Kidney (tissue), 13 donors: ENCODE measurements at regions not wholly inside any gene's neighbourhood (a gene's known extent, or its start where the extent isn't known, plus 50 kb on each side); places are given as distances from the start of the nearest gene placed in this dataset.

Experiments used
- DNase-seq, 5 donors: peaks; one replicate each; pipeline ENCODE4 v3.0.0-alpha.2; 2013 to 2020
- FAIRE-seq: peaks from 2 replicates; lab custom pipeline; 2012; peaks lifted over from hg19 to GRCh38; lab: Jason Lieb, UNC
- H3K27ac ChIP-seq, 2 donors: one replicate each; pipeline ENCODE4 v1.7.0; 2013; ENCODE audit warnings: low read depth in 2 of 2, low read length in 2 of 2, inconsistent platforms in 1 of 2
- H3K27me3 ChIP-seq: one replicate; pipeline ENCODE4 v1.7.1; 2013; ENCODE audit warnings: low read length, inconsistent platforms; ENCODE audit not compliant: control insufficient read depth, insufficient read depth
- H3K36me3 ChIP-seq, 3 donors: one replicate each; pipeline versions ENCODE4 v1.7.0 to v1.7.1; 2013; ENCODE audit warnings: low read length in 3 of 3, control low read depth in 1 of 3, inconsistent platforms in 1 of 3; ENCODE audit not compliant: insufficient read depth in 3 of 3, control insufficient read depth in 2 of 3
- H3K4me1 ChIP-seq, 3 donors: one replicate each; pipeline versions ENCODE4 v1.7.0 to v1.7.1; 2013; ENCODE audit warnings: low read length in 3 of 3, inconsistent platforms in 1 of 3, low read depth in 1 of 3; ENCODE audit not compliant: control insufficient read depth in 2 of 3, insufficient read depth in 2 of 3
- H3K4me3 ChIP-seq, 3 donors: one replicate each; pipeline versions ENCODE4 v1.7.0 to v1.8.1; 2013; ENCODE audit warnings: low read length in 3 of 3, control low read depth in 1 of 3, inconsistent platforms in 1 of 3
- H3K9ac ChIP-seq, 3 donors: one replicate each; pipeline versions ENCODE4 v1.7.0 to v1.7.1; 2013; ENCODE audit warnings: low read length in 3 of 3, control low read depth in 1 of 3, inconsistent platforms in 1 of 3
- H3K9me3 ChIP-seq, 3 donors: one replicate each; pipeline versions ENCODE4 v1.7.0 to v1.7.1; 2013; ENCODE audit warnings: low read length in 3 of 3, control low read depth in 1 of 3, inconsistent platforms in 1 of 3; ENCODE audit not compliant: control insufficient read depth in 2 of 3, insufficient read depth in 1 of 3
- intact Hi-C: fragments of 100-400 bp; cut with DNase I; formaldehyde crosslinking; loops from one replicate; pipeline ENCODE4 v1.11.1; 2022
- TF ChIP-seq, protein P1 (sequence below): IDR thresholded peaks from 3 replicates; pipeline ENCODE4 v1.5.1; 2012; ENCODE audit warnings: mild to moderate bottlenecking, moderate library complexity, borderline replicate concordance; ENCODE audit not compliant: insufficient read depth; ENCODE audit errors: extremely low read depth
- donor health status: control.
- donor health status: control.
- donor health status: control.
- donor health status: control.
- donor health status: control.
- donor health status: DM: yes; HTN: yes; CAD: no.
- donor health status: Normal renal cell carcinoma (clear cell type).

DNA sequence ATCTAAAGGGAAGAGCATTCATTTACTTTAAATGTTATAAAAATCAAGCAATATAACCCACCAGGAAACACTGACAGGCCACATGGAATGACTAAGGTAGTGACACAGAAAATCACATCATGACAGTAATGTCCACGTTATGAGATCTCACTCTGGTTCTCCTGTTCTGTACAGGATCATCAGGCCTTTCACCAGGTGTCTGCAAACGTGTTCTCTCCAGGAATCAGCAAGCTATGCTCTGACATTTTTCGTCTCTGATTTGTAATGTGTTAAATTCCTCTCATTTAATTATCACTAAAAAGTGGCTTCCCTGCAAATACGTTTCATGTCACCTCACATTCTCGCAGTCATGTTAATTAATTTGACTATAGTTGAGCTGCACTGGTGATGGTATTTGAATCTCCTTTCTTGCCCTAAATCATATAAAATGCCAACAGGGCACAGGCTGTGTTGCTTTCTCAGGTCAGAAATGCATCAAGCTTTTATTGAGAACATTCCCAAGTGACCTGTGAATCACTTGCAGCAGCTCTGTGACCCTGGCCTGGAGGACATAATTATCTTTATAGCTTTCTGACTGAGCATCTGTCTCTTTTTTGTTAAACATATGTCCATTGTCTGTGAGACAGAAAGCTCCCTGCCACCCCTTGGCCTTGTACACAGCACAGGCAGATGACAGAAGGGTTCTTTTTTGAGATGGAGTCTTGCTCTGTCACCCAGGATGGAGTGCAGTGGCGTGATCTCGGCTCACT is 196.2 kb downstream of the DIRAS2 start:
- intact Hi-C loops: no loop called here
- Histone ChIP-seq H3K27me3 (no peaks in the 10 kb centered on the region), H3K9me3 (no peaks in the 10 kb centered on the region), H3K9ac (no peak overlapping the region), H3K27ac (no peak overlapping the region), H3K36me3 (no peaks in the 10 kb centered on the region), H3K4me1 (no peaks in the 10 kb centered on the region), H3K4me3 (no peak overlapping the region)
- DNase-seq (no peak), FAIRE-seq (no peak)
- TF ChIP-seq, protein P1, sequence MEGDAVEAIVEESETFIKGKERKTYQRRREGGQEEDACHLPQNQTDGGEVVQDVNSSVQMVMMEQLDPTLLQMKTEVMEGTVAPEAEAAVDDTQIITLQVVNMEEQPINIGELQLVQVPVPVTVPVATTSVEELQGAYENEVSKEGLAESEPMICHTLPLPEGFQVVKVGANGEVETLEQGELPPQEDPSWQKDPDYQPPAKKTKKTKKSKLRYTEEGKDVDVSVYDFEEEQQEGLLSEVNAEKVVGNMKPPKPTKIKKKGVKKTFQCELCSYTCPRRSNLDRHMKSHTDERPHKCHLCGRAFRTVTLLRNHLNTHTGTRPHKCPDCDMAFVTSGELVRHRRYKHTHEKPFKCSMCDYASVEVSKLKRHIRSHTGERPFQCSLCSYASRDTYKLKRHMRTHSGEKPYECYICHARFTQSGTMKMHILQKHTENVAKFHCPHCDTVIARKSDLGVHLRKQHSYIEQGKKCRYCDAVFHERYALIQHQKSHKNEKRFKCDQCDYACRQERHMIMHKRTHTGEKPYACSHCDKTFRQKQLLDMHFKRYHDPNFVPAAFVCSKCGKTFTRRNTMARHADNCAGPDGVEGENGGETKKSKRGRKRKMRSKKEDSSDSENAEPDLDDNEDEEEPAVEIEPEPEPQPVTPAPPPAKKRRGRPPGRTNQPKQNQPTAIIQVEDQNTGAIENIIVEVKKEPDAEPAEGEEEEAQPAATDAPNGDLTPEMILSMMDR: no peak

- H3K27ac ChIP-seq: no peak overlapping the region
- no peaks in the 10 kb centered on the region for H3K9me3 ChIP-seq
- no peaks in the 10 kb centered on the region for H3K4me1 ChIP-seq
- no peak overlapping the region for H3K9ac ChIP-seq
- no peaks in the 10 kb centered on the region for H3K27me3 ChIP-seq
- FAIRE-seq (no peak), DNase-seq (no peak)
- no peaks in the 10 kb centered on the region for H3K36me3 ChIP-seq
- intact Hi-C loops: no loop called here
- TF ChIP-seq, protein P1: no peak
- H3K4me3 ChIP-seq: no peak overlapping the region
These were observed 194.9 kb downstream of the DIRAS2 start for GRCh38 chr9:90447773-90448172.

GRCh38 chr9:90449213-90449925 is 193.3 kb downstream of the DIRAS2 start:
- DNase-seq (peak in 1 of 5 donors; percentile 16), FAIRE-seq (no peak)
- Histone ChIP-seq H3K4me1 (no peaks in the 10 kb centered on the region), H3K9me3 (no peaks in the 10 kb centered on the region), H3K27ac (no peak overlapping the region), H3K4me3 (no peak overlapping the region), H3K36me3 (no peaks in the 10 kb centered on the region), H3K27me3 (no peaks in the 10 kb centered on the region), H3K9ac (no peak overlapping the region)
- intact Hi-C loops: no loop called here
- TF ChIP-seq, protein P1: no peak
